NCI-H510A (cell line): ENCODE measurements at regions not wholly inside any gene's neighbourhood (a gene's known extent, or its start where the extent isn't known, plus 50 kb on each side); places are given as distances from the start of the nearest gene placed in this dataset.

Experiments used
- DNase-seq: peaks from one replicate; lab custom pipeline; 2025; lab: John Stamatoyannopoulos, UW

- DNase-seq: no peak
These were observed 629.2 kb downstream of the OTOL1 start for GRCh38 chr3:162125790-162126189.

GRCh38 chr3:162130582-162130981 is 634.0 kb downstream of the OTOL1 start:
- no peak for DNase-seq

- no peak for DNase-seq
These were observed 636.4 kb downstream of the OTOL1 start for GRCh38 chr3:162132981-162133380.

GRCh38 chr3:162134571-162134970 is 638.0 kb downstream of the OTOL1 start:
- no peak for DNase-seq

- DNase-seq: no peak
These were observed 639.5 kb downstream of the OTOL1 start for GRCh38 chr3:162136136-162136535.

DNA sequence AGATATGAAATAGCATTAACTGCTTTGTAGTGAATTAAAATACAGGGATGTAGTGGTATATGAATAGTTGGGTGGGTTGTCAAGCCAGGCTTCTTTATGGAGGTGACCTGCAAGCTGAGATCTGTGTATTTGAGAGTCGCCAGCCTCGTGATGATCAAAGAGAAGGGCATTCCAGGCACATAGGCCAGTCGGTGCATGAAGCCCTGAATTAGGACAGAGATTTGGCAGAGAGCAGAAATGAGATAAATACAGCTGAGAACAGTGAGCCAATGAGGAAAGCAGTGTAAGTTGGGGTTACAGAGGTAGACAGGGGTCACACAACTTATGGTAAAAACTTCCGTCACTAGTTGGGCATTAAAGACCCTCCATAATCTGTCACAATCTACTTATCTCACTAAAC is 641.9 kb downstream of the OTOL1 start:
- DNase-seq: no peak

GRCh38 chr3:162139841-162140240 is 643.2 kb downstream of the OTOL1 start:
- DNase-seq: no peak

DNA sequence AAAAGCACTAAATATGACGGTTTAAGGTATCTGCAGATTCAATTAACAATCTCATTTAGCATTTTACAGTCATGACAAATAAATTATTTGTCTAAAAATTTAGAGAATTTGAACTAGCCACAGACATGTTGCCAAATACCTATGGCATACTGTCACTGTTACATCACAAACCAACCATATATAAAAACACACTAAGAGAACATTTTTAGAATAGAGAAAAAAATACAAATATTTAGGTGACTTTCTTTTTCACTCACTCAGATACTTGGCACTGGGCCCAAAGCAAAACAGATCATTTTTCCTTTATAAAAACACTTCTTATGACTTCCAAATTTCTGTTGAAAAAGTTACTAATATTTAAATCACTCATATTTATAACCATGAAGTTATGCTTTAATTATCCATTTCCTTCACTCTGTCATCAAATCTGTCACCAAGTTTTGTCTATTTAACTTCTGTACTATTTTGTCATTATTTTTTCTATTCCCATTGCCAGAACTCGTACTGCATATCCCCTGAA is 644.7 kb downstream of the OTOL1 start:
- DNase-seq: no peak

DNA sequence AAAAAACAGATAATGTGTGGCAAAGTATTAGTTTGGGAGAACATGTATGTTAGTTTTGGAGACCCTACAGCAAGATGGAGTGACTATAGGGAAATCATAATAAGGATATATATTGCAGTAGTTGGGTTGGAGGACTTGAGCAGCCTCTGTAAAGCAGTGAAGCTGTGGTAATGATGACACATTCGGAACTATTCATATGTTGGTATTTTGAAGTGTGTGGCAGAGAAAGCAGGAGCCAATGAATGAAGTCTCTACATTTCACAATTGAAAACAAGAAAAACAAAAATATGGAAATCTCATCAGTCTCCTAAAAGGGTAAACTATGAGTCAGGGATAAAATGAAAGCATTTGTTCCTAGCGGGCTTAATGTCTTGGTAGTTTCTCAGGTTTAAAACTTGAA is 645.9 kb downstream of the OTOL1 start:
- DNase-seq: no peak

GRCh38 chr3:162143180-162143579 is 646.6 kb downstream of the OTOL1 start:
- no peak for DNase-seq

- DNase-seq: no peak
These were observed 651.4 kb downstream of the OTOL1 start for GRCh38 chr3:162147996-162148395.

- DNase-seq: no peak
These were observed 654.2 kb downstream of the OTOL1 start for GRCh38 chr3:162150790-162151189.

GRCh38 chr3:162152636-162153035 is 656.0 kb downstream of the OTOL1 start:
- no peak for DNase-seq

DNA sequence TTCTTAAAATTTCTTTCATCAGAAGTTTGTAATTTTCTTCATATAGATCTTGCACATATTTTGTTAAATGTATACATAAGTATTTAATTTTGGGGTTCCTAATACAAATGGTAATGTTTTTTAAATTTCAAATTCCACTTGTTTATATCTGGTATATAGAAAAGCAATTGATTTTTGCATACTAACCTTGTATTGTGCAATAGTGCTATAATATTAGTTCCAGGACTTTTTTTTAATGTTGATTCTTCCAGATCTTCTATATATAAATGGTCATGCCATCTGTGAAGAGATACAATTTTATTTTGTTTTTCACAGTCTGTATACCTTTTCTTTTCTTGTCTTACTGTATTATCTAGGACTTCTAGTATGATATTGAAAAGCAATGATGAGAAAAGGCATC is 665.0 kb downstream of the OTOL1 start:
- no peak for DNase-seq

- DNase-seq: no peak
These were observed 668.7 kb downstream of the OTOL1 start for GRCh38 chr3:162165346-162165745.

DNA sequence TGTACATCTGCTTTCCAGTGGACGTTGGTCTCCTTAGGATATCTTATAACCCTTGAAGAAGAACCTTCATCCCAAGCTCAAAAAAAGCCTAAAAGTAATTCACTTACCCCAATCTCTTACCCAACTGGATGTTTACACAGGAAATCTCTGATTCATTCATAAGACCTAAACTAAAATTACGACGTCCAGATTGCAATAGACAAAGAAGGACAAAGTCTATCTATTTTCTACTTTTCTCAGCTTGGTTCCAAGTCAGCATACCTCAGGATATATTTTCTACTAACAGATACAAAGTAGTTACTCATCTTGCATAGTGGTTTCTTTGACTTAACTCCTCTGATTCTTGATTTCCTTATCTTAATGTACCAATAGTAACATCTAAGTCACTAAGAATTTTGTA is 669.9 kb downstream of the OTOL1 start:
- DNase-seq: no peak

DNA sequence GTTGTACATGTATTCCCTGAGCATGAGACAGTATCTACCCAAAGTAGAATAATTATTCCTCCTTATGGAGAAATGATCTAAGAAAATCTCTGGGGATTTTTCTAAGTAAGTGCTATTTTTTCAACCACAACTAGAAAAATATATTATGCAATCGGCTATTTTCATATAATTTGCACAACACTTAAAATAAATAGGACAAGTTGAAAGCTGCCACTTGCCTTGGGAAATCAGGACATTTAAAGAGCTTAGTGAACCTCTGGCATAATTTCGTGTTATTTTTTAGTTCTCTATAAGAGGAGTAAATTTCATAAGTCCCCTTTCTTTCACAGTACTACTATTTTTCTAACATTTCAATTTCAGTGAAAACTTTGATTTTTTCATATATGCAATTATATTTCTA is 672.1 kb downstream of the OTOL1 start:
- DNase-seq: no peak

- DNase-seq: no peak
These were observed 674.0 kb downstream of the OTOL1 start for GRCh38 chr3:162170581-162170980.

DNA sequence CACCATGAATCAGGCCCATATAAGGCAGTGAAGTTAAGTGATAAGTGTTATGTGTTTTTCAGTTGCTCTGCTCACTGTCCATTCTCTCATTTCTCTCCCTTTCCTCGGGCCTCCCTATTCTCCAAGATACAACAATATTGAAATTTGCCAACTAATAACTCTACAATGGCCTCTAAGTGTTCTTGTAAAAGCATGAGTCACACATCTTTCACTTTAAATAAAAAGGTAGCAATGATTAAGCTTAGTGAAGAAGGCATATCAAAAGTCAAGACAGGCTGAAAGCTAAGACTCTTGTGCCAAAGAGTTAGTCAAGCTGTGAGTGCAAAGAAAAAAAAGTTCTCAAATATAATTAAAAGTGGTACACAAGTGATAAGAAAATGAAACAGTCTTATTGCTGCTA is 675.4 kb downstream of the OTOL1 start:
- no peak for DNase-seq

- DNase-seq: no peak
These were observed 678.5 kb downstream of the OTOL1 start for GRCh38 chr3:162175145-162175544.

DNA sequence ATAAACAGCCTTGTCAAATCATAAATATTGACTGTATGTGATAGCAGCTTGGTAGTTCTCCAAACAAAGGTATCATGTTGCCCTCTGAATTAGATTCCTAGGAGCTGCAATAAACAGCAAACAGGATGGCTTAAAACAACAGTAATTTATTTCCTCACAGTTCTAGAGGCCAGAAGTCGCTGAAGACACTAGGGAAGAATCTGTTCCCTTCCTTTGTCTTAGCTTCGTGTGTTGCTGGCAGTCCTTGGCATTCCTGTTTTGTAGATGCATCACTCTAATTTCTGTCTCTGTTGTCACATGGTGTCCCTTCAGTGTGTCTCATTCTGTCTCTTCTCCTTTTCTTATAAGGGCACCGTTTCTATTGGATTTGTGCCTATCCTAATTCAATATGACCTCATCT is 679.3 kb downstream of the OTOL1 start:
- no peak for DNase-seq

DNA sequence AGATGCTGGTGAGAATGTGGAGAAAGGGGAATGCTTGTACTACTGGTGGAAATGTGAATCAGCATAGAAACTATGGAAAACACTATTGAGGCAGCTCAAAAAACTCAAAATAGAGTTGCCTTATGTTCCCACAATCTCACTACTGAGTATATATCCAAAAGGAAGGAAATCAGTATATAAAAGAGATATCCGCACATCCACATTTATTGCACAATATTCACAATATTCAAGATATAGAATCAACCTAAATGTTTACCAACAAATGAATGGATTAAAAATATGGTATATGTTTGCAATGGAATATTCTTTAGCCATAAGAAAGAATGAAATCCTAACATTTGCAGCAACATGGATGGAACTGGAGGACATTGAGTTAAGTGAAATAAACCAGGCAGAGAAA is 686.8 kb downstream of the OTOL1 start:
- DNase-seq: no peak

- DNase-seq: no peak
These were observed 695.9 kb downstream of the OTOL1 start for GRCh38 chr3:162192340-162193029.
